Uterus (tissue), 2 donors: ENCODE measurements at regions not wholly inside any gene's neighbourhood (a gene's known extent, or its start where the extent isn't known, plus 50 kb on each side); places are given as distances from the start of the nearest gene placed in this dataset.

Source experiments
- POLR2A ChIP-seq, 2 donors: fragments of 450-650 bp; IDR thresholded peaks; one replicate each; pipeline ENCODE4 v1.6.1; 2016; ENCODE audit warnings: antibody characterized with exemption in 2 of 2, mild to moderate bottlenecking in 1 of 2, moderate library complexity in 1 of 2
- TF ChIP-seq, protein P1 (sequence below), 4 experiments: fragments of 200-600 bp in 2 of 4; fragments of 450-650 bp in 2 of 4; sonication (generic) in 2 of 4; IDR thresholded peaks; one replicate each; pipeline ENCODE4 v1.5.1; 2016 to 2019; ENCODE audit warnings: antibody characterized with exemption in 4 of 4, mild to moderate bottlenecking in 2 of 4, moderate library complexity in 1 of 4

- TF ChIP-seq, protein P1, sequence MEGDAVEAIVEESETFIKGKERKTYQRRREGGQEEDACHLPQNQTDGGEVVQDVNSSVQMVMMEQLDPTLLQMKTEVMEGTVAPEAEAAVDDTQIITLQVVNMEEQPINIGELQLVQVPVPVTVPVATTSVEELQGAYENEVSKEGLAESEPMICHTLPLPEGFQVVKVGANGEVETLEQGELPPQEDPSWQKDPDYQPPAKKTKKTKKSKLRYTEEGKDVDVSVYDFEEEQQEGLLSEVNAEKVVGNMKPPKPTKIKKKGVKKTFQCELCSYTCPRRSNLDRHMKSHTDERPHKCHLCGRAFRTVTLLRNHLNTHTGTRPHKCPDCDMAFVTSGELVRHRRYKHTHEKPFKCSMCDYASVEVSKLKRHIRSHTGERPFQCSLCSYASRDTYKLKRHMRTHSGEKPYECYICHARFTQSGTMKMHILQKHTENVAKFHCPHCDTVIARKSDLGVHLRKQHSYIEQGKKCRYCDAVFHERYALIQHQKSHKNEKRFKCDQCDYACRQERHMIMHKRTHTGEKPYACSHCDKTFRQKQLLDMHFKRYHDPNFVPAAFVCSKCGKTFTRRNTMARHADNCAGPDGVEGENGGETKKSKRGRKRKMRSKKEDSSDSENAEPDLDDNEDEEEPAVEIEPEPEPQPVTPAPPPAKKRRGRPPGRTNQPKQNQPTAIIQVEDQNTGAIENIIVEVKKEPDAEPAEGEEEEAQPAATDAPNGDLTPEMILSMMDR (IDR thresholded peaks at IDR 0.05): no peak
- TF ChIP-seq POLR2A (IDR thresholded peaks at IDR 0.05): no peak
These were observed 462.8 kb downstream of the NTRK3 start for GRCh38 chr15:87793725-87794124.
